Activated CD8-positive, alpha-beta memory T cell treated with anti-CD3 and anti-CD28 coated beads, Interleukin-2, amount 50 U/mL, for 1 hour (primary cell): ENCODE measurements at regions not wholly inside any gene's neighbourhood (a gene's known extent, or its start where the extent isn't known, plus 50 kb on each side); places are given as distances from the start of the nearest gene placed in this dataset.
"Not testable (repeated sequence)": the region's sequence is repeated elsewhere in the genome, so short reads cannot be mapped to it uniquely, and the experiment has no call there.

Source experiments
- DNase-seq: peaks from one replicate; pipeline ENCODE4 v3.0.0-alpha.2; 2020; ENCODE audit errors: extremely low read depth

- DNase-seq, result no peak
These were observed 1989.8 kb upstream of the TENM3 start for GRCh38 chr4:180253419-180253818.

GRCh38 chr4:180261346-180261745 is 1981.9 kb upstream of the TENM3 start:
- DNase-seq, result no peak

GRCh38 chr4:180280076-180280475 is 1963.1 kb upstream of the TENM3 start:
- no peak for DNase-seq

DNA sequence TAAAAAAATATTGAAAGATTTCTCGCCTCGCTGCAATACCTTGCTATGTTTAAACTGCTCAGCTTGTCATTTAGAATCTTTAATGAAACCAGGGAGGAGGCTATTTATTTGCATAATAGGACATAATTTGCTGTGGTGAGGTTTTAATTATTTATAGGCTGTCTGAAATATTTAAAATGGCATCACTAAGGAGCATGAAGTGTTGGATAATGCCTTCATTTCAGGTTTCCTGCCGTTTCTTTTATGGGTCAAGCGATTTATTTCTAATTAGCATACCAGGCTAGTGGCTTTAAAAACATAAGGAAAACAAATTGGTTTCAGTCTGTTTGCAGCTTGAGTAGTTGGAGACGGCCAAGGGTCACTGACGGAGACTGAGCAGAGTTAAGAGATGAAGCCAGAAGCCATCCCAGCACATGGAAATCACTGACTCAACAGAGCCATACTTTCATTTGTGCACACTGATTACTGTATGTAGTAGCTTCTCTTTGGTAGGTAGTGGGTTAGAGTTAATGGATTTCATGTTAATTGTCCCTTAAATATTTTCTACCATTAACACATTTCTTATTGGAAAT is 1962.4 kb upstream of the TENM3 start:
- DNase-seq, result no peak

DNA sequence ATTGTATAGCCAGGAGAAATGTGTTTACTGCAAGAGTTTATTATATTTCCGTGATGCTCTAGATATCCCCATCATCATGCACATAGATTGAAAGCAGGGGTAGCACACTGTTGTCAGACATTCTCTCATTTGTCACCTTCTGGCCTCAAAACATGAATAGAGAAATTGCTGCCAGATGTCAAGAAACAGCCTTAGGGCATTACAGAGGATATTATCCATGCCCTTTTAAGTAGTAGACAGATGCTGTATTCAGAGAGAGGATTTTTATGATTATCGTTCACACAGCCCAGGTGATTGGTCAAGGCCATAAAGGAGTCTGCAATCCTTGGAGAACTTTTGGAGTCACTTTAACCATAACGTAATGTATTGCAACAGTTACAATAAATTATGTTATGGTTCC is 1961.5 kb upstream of the TENM3 start:
- DNase-seq, result no peak

- DNase-seq, result no peak
These were observed 1958.9 kb upstream of the TENM3 start for GRCh38 chr4:180284267-180284666.

- DNase-seq, result no peak
These were observed 1957.4 kb upstream of the TENM3 start for GRCh38 chr4:180285796-180286195.

DNA sequence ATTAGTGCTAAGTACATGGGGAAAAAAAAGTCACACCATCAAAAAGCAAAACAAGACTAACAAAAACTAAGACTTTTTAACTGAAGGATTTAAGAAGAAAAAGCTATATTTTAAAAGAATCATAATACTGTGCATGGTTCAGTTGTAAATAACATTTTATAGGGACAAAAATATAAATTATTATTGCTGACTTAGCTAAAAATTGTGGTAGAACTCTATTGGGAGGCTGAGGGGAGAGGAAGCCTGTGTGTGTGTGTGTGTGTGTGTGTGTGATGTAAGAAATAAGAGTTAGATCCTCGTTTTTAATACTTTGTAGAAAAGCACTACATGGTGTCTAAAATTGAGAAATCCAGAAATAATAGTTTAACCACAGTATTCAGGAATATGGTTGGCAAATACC is 1950.9 kb upstream of the TENM3 start:
- no peak for DNase-seq

- no peak for DNase-seq
These were observed 1947.1 kb upstream of the TENM3 start for GRCh38 chr4:180296036-180296599.

GRCh38 chr4:180304321-180304720 is 1938.9 kb upstream of the TENM3 start:
- DNase-seq, result no peak

DNA sequence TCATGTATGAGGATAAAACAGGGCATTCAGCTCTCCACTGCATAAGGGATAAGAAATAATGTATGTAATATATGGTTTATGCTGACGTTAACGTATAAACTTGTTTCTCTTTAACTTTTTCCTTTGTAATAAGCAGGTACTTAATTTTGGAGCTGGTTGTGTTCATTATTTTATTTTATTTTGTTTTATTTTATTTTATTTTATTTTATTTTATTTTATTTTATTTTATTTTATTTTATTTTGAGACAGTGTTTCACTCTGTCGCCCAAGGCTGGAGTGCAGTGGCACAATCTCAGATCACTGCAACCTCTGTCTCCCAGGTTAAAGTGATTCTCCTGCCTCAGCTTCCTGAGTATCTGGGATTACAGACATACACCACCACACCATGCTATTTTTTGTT is 1932.6 kb upstream of the TENM3 start:
- DNase-seq, result no peak

GRCh38 chr4:180314972-180315371 is 1928.2 kb upstream of the TENM3 start:
- no peak for DNase-seq

DNA sequence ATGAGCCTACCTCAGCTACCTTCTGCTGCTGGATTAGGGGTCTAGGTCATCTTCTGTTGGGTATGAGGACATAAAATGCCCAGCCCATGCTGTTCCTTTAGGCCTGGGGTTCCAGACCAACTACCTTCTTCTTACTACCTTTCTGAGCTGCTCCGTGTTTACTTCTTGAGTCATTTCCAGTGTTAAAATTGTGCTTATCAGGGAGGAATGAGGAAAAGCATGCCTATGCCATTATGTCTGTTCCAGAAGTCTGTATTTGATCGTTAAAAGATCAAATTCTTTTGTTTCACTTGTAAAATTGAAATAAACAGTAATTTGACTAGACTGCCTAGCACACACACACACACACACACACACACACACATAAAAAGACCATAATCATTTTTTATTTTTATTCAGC is 1912.7 kb upstream of the TENM3 start:
- DNase-seq, result no peak

- DNase-seq, result no peak
These were observed 1910.0 kb upstream of the TENM3 start for GRCh38 chr4:180333162-180333561.

- no peak for DNase-seq
These were observed 1907.6 kb upstream of the TENM3 start for GRCh38 chr4:180335566-180335965.

GRCh38 chr4:180336494-180337090 is 1906.6 kb upstream of the TENM3 start:
- DNase-seq, result no peak

GRCh38 chr4:180341926-180342325 is 1901.3 kb upstream of the TENM3 start:
- DNase-seq, result no peak

DNA sequence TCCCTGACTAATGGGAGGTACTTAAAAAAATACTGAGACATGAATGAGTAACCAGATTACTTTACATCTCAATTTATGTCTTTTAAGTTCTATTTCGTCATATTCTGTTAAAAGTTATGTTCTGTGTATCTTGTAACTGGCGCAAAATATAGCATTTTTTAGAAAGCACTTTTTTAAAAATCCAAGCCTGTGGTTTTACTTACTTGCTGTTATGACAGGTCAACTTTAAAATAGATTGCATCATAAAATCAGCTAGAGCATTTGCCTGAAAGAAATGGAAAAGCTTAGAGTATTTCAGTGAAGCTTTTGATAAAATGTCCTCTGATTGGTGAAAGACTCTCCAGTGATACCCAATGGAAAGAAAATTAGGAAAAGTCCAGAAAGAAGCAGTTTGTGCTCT is 1892.3 kb upstream of the TENM3 start:
- DNase-seq, result no peak

DNA sequence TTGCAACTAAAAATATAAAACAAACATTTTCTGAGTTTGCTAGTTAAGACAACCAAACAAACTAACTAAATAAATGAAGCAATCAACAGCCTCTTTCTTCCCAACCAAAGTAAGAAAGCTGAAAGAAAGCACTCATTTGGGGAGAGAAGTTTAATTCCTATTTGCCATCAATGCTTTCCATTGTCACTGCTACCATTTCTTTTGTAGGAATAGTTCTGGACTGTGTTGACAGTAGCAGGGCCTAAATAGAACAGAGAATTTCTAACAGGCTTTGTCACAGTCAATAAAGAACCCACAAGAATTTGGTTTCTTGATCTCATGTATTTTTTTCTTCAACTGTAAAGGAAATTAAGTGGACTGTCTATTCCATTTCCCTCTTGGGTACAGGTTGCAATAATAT is 1886.4 kb upstream of the TENM3 start:
- DNase-seq, result no peak

DNA sequence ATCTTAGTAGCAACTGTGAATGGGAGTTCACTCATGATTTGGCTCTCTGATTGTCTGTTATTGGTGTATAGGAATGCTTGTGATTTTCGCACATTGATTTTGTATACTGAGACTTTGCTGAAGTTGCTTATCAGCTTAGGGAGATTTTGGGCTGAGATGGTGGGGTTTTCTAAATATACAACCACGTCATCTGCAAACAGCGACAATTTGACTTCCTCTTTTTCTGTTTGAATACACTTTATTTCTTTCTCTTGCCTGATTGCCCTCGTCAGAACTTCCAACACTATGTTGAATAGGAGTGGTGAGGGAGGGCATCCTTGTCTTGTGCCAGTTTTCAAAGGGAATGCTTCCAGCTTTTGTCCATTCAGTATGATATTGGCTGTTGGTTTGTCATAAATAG is 1883.1 kb upstream of the TENM3 start:
- DNase-seq, result not testable (repeated sequence)

DNA sequence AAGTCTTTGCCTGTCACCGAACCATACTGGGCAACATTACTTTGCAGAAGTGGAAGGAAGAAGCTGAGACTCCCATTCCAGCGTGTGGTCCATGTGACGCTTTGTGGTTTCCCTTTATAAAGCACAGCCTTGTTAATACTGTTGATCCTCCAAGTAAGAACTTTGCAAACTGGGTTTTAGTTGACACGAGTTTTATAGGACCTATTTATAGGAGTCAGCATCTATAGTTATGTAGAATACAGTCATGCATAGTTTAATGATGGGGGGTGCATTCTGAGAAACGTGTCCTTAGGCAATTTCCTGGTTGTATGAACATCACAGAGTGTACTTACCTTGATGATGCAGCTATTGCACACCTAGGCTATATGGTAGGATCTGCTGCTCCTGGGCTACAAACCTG is 1879.4 kb upstream of the TENM3 start:
- no peak for DNase-seq

DNA sequence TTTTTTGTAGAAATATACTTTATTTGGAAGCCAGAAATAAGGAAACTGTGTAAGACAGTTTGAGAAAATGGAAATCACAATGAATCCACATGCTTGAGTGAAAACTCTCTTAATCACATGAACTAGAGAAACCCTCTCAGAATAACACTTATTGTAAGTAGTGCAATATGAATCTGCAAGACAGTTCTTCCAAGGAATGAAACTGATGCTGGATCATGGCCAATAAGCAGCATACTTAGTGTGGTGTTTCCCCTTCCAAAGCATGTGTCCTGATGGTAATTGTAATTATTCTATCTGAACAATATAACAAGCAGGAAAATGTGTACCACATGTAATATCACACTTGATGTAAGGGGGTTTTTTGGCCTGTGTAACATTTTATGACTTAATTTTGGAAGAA is 1870.5 kb upstream of the TENM3 start:
- DNase-seq, result no peak

DNA sequence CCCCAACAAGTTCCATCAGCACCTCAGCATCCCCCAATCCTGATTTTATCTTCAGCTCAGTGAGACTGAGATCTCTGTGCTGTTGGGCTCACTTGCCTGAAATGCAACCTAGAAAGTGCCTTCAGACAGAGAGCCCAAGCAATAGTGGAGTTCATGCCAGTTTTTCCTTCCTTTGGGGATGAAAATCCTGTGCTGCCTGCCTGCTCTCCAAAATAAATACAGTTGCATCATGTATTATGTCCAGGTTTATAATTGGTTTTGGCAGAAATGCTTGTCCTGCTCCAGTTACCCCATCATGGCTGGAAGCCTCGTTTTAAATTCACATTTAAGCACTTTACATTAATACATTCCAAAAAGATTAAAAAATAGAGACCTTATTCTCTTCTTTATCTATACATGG is 1865.5 kb upstream of the TENM3 start:
- no peak for DNase-seq

- no peak for DNase-seq
These were observed 1862.5 kb upstream of the TENM3 start for GRCh38 chr4:180380733-180381132.
